HCT116 (cell line): ENCODE measurements at regions not wholly inside any gene's neighbourhood (a gene's known extent, or its start where the extent isn't known, plus 50 kb on each side); places are given as distances from the start of the nearest gene placed in this dataset.

ENCODE experiments used
- CEBPB ChIP-seq: IDR thresholded peaks from 2 replicates; pipeline ENCODE4 v1.6.1; 2012; ENCODE audit warnings: low read depth
- EZH2 ChIP-seq: fragments of 200-600 bp; sonication (generic); IDR thresholded peaks from 2 replicates; pipeline ENCODE4 v1.6.1; 2017; ENCODE audit warnings: antibody characterized with exemption, mixed run types
- POLR2A ChIP-seq: IDR thresholded peaks from 2 replicates; pipeline ENCODE4 v1.7.0; 2011; ENCODE audit warnings: borderline replicate concordance; ENCODE audit not compliant: insufficient read depth, insufficient read length; ENCODE audit errors: extremely low read depth
- POLR2AphosphoS5 ChIP-seq: IDR thresholded peaks from 2 replicates; pipeline ENCODE4 v1.6.1; 2011; ENCODE audit warnings: mild to moderate bottlenecking, low read depth, low read length, moderate library complexity
- YY1 ChIP-seq: IDR thresholded peaks from 2 replicates; pipeline ENCODE4 v1.6.1; 2011; ENCODE audit warnings: low read length, low read depth, moderate library complexity, mild to moderate bottlenecking; ENCODE audit not compliant: insufficient replicate concordance; ENCODE audit errors: extremely low read depth
- ZNF274 ChIP-seq: fragments of 200-500 bp; sonication (Bioruptor generic); IDR thresholded peaks from 2 replicates; pipeline ENCODE4 v1.6.1; 2014; ENCODE audit warnings: mild to moderate bottlenecking, low read depth, low read length, inconsistent platforms
- TF ChIP-seq, protein P1 (sequence below): IDR thresholded peaks from 2 replicates; pipeline ENCODE4 v1.6.1; 2012; ENCODE audit warnings: low read depth
- TF ChIP-seq, protein P2 (sequence below), 3 experiments: fragments of 200-600 bp in 1 of 3; sonication (generic) in 1 of 3; IDR thresholded peaks in 2 of 3; conservative IDR thresholded peaks in 1 of 3; 2 replicates each; pipeline ENCODE4 v1.5.1; 2012 to 2017; ENCODE audit warnings: low read depth in 2 of 3, low read length in 2 of 3, antibody characterized with exemption in 1 of 3, borderline replicate concordance in 1 of 3, control low read depth in 1 of 3, mild to moderate bottlenecking in 1 of 3, mixed read lengths in 1 of 3, mixed run types in 1 of 3, moderate library complexity in 1 of 3; ENCODE audit not compliant: insufficient read depth in 1 of 3
- TF ChIP-seq, protein P3 (sequence below): IDR thresholded peaks from 2 replicates; pipeline ENCODE4 v1.6.1; 2011; ENCODE audit warnings: mild to moderate bottlenecking, low read length, moderate library complexity; ENCODE audit not compliant: insufficient replicate concordance; ENCODE audit errors: extremely low read depth

DNA sequence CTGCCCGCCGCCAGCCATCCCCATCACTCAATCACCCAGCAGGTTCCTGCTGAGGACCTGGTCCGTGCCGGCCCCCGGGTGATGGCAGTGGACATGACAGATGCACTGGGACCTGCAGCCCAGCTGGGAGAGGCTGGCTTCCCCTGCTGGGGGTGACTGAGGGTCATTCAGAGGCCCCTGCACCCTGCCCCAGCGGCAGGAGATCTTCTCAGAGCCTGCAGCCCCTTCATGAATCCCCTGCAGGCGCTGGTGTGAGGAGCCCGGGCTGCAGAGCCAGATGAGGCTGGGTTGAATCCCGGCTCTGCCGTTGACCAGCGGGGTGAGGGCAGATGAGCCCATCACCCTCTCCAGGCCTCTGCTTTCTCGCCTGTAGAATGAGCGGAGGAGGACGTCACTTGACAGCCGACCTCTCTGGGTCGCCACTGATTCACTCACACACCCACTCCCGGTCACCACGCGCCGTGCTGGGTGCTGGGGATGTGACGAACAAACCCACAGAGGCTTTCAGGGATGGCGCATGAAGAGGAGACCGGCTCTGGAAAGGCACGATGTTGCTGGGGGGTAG lies 95.2 kb upstream of the CIBAR2 start:
- TF ChIP-seq, protein P1, sequence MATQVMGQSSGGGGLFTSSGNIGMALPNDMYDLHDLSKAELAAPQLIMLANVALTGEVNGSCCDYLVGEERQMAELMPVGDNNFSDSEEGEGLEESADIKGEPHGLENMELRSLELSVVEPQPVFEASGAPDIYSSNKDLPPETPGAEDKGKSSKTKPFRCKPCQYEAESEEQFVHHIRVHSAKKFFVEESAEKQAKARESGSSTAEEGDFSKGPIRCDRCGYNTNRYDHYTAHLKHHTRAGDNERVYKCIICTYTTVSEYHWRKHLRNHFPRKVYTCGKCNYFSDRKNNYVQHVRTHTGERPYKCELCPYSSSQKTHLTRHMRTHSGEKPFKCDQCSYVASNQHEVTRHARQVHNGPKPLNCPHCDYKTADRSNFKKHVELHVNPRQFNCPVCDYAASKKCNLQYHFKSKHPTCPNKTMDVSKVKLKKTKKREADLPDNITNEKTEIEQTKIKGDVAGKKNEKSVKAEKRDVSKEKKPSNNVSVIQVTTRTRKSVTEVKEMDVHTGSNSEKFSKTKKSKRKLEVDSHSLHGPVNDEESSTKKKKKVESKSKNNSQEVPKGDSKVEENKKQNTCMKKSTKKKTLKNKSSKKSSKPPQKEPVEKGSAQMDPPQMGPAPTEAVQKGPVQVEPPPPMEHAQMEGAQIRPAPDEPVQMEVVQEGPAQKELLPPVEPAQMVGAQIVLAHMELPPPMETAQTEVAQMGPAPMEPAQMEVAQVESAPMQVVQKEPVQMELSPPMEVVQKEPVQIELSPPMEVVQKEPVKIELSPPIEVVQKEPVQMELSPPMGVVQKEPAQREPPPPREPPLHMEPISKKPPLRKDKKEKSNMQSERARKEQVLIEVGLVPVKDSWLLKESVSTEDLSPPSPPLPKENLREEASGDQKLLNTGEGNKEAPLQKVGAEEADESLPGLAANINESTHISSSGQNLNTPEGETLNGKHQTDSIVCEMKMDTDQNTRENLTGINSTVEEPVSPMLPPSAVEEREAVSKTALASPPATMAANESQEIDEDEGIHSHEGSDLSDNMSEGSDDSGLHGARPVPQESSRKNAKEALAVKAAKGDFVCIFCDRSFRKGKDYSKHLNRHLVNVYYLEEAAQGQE, result no peak
- TF ChIP-seq, protein P2, sequence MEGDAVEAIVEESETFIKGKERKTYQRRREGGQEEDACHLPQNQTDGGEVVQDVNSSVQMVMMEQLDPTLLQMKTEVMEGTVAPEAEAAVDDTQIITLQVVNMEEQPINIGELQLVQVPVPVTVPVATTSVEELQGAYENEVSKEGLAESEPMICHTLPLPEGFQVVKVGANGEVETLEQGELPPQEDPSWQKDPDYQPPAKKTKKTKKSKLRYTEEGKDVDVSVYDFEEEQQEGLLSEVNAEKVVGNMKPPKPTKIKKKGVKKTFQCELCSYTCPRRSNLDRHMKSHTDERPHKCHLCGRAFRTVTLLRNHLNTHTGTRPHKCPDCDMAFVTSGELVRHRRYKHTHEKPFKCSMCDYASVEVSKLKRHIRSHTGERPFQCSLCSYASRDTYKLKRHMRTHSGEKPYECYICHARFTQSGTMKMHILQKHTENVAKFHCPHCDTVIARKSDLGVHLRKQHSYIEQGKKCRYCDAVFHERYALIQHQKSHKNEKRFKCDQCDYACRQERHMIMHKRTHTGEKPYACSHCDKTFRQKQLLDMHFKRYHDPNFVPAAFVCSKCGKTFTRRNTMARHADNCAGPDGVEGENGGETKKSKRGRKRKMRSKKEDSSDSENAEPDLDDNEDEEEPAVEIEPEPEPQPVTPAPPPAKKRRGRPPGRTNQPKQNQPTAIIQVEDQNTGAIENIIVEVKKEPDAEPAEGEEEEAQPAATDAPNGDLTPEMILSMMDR (IDR thresholded peaks at IDR 0.05 in 2 of 3, conservative IDR thresholded peaks at IDR 0.05 in 1 of 3; ENCODE audit: borderline replicate concordance in 1 of 3, insufficient read depth in 1 of 3, low read depth in 2 of 3, low read length in 2 of 3), result no peak
- TF ChIP-seq POLR2A, result no peak
- TF ChIP-seq, protein P3, sequence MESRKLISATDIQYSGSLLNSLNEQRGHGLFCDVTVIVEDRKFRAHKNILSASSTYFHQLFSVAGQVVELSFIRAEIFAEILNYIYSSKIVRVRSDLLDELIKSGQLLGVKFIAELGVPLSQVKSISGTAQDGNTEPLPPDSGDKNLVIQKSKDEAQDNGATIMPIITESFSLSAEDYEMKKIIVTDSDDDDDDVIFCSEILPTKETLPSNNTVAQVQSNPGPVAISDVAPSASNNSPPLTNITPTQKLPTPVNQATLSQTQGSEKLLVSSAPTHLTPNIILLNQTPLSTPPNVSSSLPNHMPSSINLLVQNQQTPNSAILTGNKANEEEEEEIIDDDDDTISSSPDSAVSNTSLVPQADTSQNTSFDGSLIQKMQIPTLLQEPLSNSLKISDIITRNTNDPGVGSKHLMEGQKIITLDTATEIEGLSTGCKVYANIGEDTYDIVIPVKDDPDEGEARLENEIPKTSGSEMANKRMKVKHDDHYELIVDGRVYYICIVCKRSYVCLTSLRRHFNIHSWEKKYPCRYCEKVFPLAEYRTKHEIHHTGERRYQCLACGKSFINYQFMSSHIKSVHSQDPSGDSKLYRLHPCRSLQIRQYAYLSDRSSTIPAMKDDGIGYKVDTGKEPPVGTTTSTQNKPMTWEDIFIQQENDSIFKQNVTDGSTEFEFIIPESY, result no peak
- TF ChIP-seq CEBPB, result no peak
- no peak for TF ChIP-seq POLR2AphosphoS5
- no peak for TF ChIP-seq YY1
- no peak for TF ChIP-seq EZH2
- TF ChIP-seq ZNF274, result no peak
